SK-N-SH treated with all-trans-retinoic acid at 6 μM for 48 hours (cell line): ENCODE measurements at regions not wholly inside any gene's neighbourhood (a gene's known extent, or its start where the extent isn't known, plus 50 kb on each side); places are given as distances from the start of the nearest gene placed in this dataset.

ENCODE experiments used
- ARNTL ChIP-seq: fragments of 450-650 bp; formaldehyde crosslinking; IDR thresholded peaks from 2 replicates; pipeline ENCODE4 v1.5.0; 2020; ENCODE audit warnings: low read depth, mild to moderate bottlenecking, moderate library complexity, borderline replicate concordance
- GLIS3 ChIP-seq: fragments of 250-450 bp; sonication (Bioruptor Pico); IDR thresholded peaks from 2 replicates; pipeline ENCODE4 v1.5.0; 2020; ENCODE audit warnings: mild to moderate bottlenecking, moderate library complexity
- ISL1 ChIP-seq: fragments of 250-450 bp; sonication (Bioruptor Pico); IDR thresholded peaks from 2 replicates; pipeline ENCODE4 v2.1.2; 2022; ENCODE audit warnings: mild to moderate bottlenecking, moderate library complexity
- RARB ChIP-seq: fragments of 250-450 bp; sonication (Bioruptor Pico); IDR thresholded peaks from 2 replicates; pipeline ENCODE4 v1.8.0; 2021; ENCODE audit warnings: mild to moderate bottlenecking, moderate library complexity
- TCF4 ChIP-seq: fragments of 250-450 bp; sonication (Bioruptor Pico); IDR thresholded peaks from 2 replicates; pipeline ENCODE4 v1.8.0; 2021; ENCODE audit warnings: mild to moderate bottlenecking, moderate library complexity, borderline replicate concordance
- TOX ChIP-seq: fragments of 250-450 bp; sonication (Bioruptor Pico); IDR thresholded peaks from 2 replicates; pipeline ENCODE4 v1.8.0; 2021; ENCODE audit warnings: mild to moderate bottlenecking, moderate library complexity, borderline replicate concordance
- ZFP3 ChIP-seq: fragments of 250-450 bp; sonication (Bioruptor Pico); IDR thresholded peaks from 2 replicates; pipeline ENCODE4 v1.5.0; 2020; ENCODE audit warnings: mild to moderate bottlenecking, moderate library complexity
- ZNF70 ChIP-seq: fragments of 450-650 bp; formaldehyde crosslinking; IDR thresholded peaks from 2 replicates; pipeline ENCODE4 v1.5.0; 2020; ENCODE audit warnings: mild to moderate bottlenecking, moderate library complexity
- ZNF8 ChIP-seq: fragments of 450-650 bp; formaldehyde crosslinking; IDR thresholded peaks from 2 replicates; pipeline ENCODE4 v1.5.0; 2020; ENCODE audit warnings: mild to moderate bottlenecking, moderate library complexity
- TF ChIP-seq, protein P1 (sequence below): fragments of 250-450 bp; sonication (Bioruptor Pico); IDR thresholded peaks from 2 replicates; pipeline ENCODE4 v1.5.1; 2021; ENCODE audit warnings: mild to moderate bottlenecking, moderate library complexity
- TF ChIP-seq, protein P2 (sequence below): fragments of 250-450 bp; sonication (Bioruptor Pico); IDR thresholded peaks from 2 replicates; pipeline ENCODE4 v1.8.0; 2021; ENCODE audit warnings: low read depth, mild to moderate bottlenecking, moderate library complexity, borderline replicate concordance
- TF ChIP-seq, protein P3 (sequence below): fragments of 250-450 bp; sonication (Bioruptor Pico); IDR thresholded peaks from 2 replicates; pipeline ENCODE4 v1.8.0; 2020; ENCODE audit warnings: mild to moderate bottlenecking, moderate library complexity, borderline replicate concordance

DNA sequence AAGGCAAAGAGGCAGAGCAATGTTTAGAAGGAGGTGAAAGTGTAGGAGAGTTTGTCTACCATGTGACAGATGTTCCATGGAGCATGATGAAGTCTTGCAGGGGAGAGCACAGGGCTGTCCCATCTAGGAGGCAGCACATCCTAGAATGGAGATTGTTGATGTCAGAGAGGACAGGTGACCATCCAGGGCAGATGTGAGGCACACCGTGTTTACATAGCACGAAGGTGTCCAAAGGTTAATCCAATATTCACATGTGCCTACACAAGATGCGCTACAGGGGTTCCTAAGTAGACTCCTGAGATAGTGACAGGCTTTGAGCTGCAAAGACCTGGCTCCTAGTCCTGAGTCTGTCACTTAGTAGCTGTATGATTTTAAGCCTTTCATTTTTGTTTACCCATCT, 219.3 kb upstream of the SLCO3A1 start:
- TF ChIP-seq, protein P1, sequence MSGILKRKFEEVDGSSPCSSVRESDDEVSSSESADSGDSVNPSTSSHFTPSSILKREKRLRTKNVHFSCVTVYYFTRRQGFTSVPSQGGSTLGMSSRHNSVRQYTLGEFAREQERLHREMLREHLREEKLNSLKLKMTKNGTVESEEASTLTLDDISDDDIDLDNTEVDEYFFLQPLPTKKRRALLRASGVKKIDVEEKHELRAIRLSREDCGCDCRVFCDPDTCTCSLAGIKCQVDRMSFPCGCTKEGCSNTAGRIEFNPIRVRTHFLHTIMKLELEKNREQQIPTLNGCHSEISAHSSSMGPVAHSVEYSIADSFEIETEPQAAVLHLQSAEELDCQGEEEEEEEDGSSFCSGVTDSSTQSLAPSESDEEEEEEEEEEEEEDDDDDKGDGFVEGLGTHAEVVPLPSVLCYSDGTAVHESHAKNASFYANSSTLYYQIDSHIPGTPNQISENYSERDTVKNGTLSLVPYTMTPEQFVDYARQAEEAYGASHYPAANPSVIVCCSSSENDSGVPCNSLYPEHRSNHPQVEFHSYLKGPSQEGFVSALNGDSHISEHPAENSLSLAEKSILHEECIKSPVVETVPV (CRISPR knock-in tag): no peak
- TF ChIP-seq GLIS3: no peak
- no peak for TF ChIP-seq ISL1 (CRISPR knock-in tag)
- no peak for TF ChIP-seq RARB (CRISPR knock-in tag)
- no peak for TF ChIP-seq ZNF70 (CRISPR knock-in tag)
- TF ChIP-seq, protein P2, sequence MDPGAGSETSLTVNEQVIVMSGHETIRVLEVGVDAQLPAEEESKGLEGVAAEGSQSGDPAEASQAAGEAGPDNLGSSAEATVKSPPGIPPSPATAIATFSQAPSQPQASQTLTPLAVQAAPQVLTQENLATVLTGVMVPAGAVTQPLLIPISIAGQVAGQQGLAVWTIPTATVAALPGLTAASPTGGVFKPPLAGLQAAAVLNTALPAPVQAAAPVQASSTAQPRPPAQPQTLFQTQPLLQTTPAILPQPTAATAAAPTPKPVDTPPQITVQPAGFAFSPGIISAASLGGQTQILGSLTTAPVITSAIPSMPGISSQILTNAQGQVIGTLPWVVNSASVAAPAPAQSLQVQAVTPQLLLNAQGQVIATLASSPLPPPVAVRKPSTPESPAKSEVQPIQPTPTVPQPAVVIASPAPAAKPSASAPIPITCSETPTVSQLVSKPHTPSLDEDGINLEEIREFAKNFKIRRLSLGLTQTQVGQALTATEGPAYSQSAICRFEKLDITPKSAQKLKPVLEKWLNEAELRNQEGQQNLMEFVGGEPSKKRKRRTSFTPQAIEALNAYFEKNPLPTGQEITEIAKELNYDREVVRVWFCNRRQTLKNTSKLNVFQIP: no peak
- TF ChIP-seq TOX (CRISPR knock-in tag): no peak
- no peak for TF ChIP-seq ARNTL (CRISPR knock-in tag)
- no peak for TF ChIP-seq TCF4 (CRISPR knock-in tag)
- TF ChIP-seq ZNF8 (CRISPR knock-in tag): no peak
- TF ChIP-seq, protein P3, sequence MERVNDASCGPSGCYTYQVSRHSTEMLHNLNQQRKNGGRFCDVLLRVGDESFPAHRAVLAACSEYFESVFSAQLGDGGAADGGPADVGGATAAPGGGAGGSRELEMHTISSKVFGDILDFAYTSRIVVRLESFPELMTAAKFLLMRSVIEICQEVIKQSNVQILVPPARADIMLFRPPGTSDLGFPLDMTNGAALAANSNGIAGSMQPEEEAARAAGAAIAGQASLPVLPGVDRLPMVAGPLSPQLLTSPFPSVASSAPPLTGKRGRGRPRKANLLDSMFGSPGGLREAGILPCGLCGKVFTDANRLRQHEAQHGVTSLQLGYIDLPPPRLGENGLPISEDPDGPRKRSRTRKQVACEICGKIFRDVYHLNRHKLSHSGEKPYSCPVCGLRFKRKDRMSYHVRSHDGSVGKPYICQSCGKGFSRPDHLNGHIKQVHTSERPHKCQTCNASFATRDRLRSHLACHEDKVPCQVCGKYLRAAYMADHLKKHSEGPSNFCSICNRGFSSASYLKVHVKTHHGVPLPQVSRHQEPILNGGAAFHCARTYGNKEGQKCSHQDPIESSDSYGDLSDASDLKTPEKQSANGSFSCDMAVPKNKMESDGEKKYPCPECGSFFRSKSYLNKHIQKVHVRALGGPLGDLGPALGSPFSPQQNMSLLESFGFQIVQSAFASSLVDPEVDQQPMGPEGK: no peak
- TF ChIP-seq ZFP3 (CRISPR knock-in tag): no peak
